DOHH2 (cell line): ENCODE measurements at regions not wholly inside any gene's neighbourhood (a gene's known extent, or its start where the extent isn't known, plus 50 kb on each side); places are given as distances from the start of the nearest gene placed in this dataset.

Experiments
- CTCF ChIP-seq: fragments of 200-600 bp; sonication (generic); IDR thresholded peaks from one replicate; pipeline ENCODE4 v1.5.1; 2014; ENCODE audit warnings: antibody characterized with exemption, mild to moderate bottlenecking, low read depth, low read length; ENCODE audit not compliant: poor library complexity, severe bottlenecking
- EZH2phosphoT487 ChIP-seq: fragments of 200-600 bp; sonication (generic); IDR thresholded peaks from 2 replicates; pipeline ENCODE4 v1.6.1; 2017; ENCODE audit warnings: borderline replicate concordance, mild to moderate bottlenecking, antibody characterized with exemption, low read length, moderate library complexity, mixed read lengths

GRCh38 chr10:65802391-65802790 is 1123.4 kb upstream of the LRRTM3 start:
- no peak for TF ChIP-seq CTCF
- TF ChIP-seq EZH2phosphoT487, result no peak
